GM21619 (cell line): ENCODE measurements at regions not wholly inside any gene's neighbourhood (a gene's known extent, or its start where the extent isn't known, plus 50 kb on each side); places are given as distances from the start of the nearest gene placed in this dataset.
"Not testable (repeated sequence)": the region's sequence is repeated elsewhere in the genome, so short reads cannot be mapped to it uniquely, and the experiment has no call there.

Source experiments
- ATAC-seq: cut with Tn5 transposase; IDR thresholded peaks from one replicate; pipeline ENCODE4 v1.9.1; 2021; ENCODE audit not compliant: unreplicated experiment

DNA sequence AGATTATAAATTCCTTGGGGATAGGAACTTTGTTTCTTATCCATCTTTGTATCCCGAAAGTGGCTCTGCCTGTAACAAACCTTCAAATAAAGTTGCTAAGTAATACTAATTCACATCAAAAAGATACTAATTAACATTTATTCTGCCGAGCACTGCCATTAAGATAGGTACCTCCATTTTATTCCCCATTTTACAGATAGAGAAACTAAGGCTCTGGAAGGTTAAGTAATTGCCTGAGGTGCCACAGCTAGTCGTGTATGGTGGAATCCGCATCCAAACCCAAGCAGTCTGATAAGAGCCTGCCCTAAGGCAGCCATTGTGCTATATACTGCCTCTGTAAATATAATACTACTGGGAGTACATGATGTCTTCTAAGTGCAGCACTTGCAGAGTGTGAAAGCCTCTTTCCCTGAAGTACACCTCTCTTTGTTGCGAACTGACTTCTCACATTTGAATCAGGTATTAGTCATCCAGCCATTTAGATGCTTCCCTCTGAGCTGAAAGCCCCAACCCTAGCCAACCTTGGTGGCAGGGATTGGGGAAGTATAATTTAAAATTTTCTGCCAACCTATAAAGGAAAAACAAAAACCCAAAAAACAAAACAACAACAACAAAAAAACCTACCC, 78.5 kb upstream of the CHD2 start:
- ATAC-seq, result no peak

DNA sequence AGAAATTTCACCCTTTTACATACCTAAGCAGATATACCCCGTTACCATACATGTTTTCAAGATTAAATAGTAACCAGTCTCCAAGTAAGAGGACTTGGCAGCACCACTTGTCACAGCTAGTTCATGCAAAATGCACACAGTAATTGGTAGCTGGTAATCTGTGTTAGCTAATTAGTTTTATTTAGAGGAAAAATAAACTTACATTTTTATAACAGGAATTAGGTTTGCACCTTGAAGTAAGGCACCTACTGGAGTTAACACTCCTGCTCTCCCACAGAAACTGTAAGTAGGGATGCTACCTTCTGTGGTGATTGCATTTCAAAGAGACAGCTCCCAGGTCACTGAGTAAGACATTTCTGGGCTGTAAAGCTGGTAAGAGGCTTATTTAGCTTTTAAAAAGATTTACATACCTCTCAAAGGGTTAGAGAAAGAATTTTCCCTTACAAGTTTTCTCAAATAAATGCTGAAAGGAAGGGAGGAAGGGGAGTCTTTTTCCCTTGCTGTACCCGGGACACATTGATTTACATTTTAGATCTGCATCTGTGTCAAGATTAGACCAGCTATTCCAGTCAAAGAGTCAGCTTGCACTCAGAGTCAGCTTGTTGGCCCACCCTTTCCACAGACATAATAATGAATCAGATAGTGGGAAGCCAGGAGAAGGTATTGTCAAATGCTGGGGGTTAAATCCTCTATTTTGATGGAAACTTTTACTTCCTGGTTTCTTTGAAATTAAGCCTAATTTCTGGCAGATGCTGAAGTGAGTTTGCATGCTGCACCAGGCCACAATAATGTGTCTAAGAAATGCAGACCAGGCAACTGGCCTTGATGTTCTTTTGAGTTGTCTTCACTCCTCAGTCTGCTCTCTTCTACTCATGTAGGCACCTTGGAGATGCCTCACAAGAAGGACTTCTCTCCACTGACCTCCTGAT, 77.6 kb upstream of the CHD2 start:
- no peak for ATAC-seq

DNA sequence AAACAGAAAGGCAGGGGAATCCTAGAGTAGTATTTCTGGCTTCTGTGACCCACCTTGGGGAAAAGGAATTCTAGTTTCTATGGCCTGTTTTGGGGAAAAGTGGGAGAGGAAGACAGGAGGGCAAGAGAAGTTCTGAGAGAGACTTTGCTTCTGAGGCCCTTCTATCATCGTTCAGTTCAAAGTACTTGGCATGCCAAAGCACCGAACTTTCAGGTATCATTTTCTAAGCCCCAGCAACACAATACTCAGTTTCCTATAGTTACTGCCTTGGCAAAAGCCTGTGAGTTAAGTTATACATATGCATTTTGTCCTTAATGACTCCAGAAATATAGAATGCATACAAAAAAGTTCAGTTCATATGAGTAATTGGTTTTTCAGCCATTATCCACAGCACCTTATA, 74.1 kb upstream of the CHD2 start:
- no peak for ATAC-seq

DNA sequence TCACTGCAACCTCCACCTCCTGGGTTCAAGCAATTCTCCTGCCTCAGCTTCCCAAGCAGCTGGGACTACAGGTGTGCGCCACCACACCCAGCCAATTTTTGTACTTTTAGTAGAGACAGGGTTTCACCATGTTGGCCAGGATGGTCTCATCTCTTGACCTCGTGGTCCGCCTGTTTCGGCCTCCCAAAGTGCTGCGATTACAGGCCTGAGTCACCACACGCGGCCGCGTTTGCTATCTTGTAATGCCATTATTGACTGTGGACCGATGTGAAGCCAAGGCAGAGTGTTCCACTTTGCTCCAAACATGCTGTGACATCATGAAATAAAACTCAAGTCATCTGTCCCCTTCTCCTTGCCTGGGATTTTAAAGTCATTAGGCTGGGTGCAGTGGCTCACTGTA, 72.1 kb upstream of the CHD2 start:
- ATAC-seq, result not testable (repeated sequence)

DNA sequence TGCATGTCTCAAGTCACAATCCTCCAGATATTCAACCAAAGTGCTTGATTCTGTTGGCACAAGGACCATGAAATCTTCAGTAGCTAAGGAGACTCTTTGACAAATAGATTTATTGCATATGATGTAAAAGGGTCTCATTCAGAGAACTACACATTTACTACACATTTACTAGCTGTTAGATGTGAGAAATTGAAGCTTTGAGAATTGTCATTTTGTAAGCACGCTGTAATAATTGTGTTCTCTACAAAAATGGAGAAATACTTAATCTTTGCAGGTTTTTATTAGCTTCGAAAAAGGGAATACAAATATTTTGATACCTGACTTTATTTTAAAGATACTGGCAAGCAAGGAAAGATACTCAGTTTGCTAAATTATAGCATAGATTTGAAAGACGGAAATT, 70.2 kb upstream of the CHD2 start:
- no peak for ATAC-seq

DNA sequence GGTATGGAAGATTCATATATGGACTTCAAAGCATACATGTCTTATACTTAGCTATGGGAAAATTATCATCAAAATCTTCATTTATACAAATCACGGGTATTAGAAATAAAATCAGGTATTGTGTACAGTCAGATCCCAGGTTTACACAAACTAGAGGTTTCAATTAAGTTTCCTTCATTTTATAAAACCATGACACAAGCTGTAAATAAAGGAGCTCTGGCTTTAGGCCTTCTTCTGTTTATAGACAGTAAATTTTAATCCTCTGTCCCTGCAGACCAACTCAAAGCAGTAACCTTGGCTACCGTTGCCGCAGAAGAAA, 68.8 kb upstream of the CHD2 start:
- no peak for ATAC-seq

DNA sequence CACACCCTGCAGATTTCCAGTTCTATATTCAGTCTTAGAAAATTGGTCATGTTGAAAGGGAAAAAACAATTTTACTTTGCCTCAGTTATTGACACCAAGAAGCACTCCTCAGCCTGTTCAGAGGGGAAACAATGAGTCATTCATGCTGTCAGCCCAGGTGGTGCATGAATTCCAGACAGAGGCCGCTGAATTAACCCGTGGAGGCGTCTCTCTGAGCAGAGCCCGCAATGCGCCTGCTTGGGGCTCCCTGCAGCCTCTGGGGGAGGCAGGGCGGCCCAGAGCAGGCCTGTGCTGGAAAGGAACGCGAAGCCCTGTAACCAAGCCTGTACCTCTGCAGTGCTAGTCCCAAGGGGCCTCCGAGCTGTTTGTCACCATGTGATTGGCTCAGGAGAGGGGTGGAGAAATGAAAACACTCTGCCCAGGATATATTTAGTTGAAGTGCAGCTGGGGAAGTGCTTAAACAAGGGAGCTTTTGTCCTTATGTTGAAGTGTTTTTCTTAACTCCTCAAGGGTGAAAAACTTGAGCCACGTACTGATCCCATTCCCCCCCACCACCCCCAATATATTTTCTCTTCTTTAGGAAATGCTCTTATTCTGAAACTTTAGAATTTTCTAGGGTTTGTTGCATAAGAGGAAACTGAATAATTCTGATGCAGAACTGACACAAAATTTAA, 68.3 kb upstream of the CHD2 start:
- peak; percentile 95 for ATAC-seq

DNA sequence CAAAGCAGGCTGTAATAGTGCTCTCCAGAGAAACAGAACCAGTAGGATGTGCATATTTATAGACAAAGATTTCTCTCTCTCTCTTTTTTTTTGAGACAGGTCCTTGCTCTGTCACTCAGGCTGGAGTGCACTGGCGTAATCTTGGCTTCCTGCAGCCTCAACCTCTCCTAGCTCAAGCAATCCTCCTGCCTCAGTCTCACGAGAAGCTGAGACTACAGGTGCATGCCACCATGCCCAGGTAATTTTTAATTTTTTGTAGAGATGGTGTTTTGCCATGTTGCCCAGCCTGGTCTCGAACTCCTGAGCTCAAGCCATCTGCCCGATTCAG, 67.1 kb upstream of the CHD2 start:
- no peak for ATAC-seq

DNA sequence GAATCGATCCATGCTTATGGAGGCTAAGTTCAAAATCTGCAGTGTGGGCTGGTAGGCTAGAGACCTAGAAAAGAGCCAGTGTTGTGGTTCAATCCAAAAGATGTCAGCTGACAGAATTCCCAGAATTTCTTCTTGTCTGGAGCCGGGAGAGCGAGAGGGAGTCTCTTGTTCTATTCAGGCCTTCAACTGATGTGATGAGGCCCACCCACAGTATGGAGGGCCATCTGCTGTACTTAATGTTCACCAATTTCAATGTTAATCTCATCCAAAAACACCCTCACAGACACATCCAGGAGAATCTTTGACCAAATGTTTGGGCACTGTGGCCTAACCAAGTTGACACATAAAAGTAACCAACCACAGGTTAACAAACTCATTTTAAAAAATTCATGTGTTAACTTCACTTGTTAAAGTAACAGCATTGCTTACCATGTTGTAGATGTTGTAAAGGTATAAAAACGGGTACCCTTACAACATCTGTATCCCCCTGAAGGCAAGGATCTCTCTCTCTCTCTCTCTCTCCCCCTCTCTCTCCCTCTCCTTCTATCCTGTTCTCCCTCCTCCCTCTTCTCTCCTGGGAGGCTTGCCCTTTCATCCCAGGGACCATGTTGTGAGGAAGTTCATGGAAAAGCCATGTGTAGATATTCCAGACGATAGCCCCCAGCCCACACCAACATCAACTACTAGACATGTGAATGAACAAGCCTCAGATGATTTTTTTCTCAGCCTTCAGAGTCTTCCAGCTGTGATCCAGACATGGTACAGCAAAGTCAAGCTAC, 66.4 kb upstream of the CHD2 start:
- no peak for ATAC-seq

DNA sequence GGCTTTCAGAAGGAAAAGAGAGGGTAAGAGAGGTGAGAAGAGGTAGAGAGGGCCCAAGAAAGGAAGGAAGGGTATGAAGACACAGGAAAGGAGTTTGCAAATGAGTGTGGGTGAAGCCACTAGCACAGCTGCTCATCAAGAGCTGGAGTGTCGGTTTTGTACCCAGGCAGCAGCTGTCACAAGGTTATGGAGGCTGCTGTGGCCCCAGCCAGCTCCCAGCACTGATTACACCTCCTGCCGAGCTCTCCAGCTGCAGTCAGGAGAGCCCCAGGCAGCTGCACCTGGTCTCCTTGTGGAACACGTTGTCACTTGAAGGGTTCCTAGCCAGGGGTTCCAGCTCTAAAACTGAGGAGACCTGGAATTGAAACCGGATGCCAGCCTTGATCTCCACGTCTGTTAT, 60.4 kb upstream of the CHD2 start:
- ATAC-seq, result peak; percentile 94

DNA sequence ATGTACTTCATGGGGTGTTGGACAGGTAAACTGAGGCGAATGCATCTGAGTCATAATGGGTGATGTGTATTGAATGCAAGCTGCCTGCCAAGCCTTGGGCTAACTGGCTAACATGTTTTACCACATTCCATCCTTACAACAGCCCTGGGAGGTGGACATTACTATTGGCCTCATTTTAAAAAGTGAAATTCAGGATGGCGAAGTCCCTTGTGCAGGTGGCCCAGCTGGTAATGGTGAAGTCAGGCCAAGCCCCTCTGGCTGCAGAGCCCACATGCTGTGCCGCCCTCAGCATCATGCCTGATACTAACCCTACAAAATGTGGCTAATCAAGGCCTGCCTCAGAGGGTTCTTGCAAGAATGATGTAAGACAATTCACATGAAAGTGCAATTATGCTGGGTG, 60.0 kb upstream of the CHD2 start:
- peak; percentile 11 for ATAC-seq

DNA sequence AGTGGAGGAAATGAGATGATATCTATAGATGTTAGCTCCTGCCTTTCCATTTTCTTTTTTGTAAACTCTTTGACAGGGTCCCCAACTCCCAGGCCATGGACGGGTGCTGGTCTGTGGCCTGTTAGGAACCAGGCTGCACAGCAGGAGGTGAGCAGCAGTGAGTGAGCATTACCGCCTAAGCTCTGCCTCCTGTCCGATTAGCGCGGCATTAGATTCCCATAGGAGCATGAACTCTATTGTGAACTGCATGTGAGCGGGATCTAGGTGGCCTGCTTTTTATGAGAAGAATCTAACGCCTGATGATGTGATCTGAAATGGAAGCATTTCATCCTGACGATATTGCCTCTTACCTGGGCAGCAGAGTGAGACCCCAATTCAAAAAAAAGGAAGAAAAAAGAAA, 56.8 kb upstream of the CHD2 start:
- no peak for ATAC-seq

DNA sequence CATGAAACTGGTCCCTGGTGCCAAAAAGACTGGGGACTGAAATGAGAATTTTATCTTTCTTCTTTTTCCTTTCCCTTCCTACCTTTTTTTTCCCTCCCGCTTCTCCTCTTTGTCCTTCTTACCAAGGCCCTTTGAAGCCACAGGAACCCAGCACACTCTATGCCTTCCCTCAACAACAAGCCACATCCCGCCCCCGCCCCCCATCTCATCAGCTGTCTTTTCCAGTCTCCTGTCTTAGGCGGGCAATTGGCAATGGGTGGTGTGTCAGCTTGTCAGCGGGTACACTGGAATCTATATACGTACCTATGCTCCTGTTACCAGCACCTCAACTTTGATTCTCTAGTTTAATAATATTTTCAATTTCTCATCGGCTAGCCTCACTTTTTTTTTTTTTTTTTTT, 56.3 kb upstream of the CHD2 start:
- no peak for ATAC-seq

DNA sequence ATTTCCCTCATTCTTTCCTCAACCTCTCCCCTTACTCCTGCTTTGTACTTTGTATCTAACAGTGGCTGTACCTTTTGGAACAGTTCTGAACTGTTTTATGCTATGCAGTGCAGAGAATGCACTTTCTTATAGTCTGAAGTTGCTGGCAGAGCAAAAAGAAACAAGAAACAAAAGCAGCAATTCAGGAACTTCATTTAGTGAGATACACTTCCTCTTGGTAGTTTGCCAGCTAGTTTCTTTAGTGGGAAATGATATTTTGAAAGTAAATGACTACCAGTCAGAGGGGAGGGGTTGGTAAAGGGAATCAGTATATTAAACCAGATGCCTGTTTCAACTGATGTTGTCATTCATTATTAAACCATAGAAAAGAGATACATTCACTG, 55.0 kb upstream of the CHD2 start:
- ATAC-seq, result peak; percentile 59

DNA sequence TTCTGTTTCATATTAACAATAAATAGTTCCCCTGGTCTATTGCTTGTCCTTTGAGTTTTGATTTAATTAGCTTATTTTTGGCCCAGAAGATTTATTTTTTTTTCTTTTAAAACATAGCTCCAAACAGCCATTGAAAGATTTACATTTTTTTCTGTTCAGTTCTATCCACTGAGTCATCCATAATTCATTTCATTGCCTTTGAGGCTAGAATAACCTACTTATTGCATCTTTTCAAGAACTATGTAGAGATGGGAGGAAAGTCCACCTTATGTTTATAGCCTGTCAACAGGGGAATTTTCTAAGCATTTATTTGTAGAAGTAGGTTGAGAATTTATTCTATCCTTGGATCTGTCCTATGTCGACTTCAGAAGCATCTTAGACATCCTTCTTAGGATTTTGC, 53.4 kb upstream of the CHD2 start:
- ATAC-seq, result no peak

DNA sequence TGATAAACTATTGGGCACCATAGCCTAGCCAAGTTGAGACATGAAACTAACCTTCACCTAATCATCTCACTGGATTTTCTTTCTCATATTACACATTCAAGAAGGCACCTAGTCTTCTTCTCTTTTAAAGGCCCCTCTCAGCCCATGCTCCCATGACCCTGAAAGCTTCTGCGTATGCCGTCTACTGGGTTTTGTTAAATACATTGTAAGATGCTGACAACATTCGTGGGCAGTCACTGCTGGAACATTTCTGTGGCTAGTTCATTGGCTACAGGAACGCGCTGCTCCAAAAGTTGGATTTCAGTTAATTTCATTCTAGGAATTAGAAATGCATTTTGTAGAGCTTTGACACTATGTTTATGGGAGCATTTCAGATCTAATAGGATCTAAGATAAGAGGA, 52.3 kb upstream of the CHD2 start:
- no peak for ATAC-seq

DNA sequence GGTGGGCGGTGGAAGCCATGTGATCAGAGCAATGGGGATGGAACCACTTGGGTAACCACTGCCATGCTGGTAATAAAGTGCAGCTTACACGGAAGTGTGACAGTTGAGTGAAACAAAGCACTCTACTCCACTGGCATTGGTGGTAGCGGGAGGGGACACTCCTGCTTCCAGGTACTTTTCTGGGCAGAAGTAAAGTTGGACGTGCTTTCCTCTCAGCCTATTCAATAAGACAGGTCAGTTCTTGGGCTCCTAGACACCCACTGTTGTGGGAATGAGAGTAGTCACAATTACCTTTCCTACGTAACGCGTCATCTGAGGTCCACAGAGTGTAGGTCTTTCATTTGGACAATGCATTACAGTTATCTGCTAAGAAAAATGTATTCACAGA, 51.7 kb upstream of the CHD2 start:
- no peak for ATAC-seq

DNA sequence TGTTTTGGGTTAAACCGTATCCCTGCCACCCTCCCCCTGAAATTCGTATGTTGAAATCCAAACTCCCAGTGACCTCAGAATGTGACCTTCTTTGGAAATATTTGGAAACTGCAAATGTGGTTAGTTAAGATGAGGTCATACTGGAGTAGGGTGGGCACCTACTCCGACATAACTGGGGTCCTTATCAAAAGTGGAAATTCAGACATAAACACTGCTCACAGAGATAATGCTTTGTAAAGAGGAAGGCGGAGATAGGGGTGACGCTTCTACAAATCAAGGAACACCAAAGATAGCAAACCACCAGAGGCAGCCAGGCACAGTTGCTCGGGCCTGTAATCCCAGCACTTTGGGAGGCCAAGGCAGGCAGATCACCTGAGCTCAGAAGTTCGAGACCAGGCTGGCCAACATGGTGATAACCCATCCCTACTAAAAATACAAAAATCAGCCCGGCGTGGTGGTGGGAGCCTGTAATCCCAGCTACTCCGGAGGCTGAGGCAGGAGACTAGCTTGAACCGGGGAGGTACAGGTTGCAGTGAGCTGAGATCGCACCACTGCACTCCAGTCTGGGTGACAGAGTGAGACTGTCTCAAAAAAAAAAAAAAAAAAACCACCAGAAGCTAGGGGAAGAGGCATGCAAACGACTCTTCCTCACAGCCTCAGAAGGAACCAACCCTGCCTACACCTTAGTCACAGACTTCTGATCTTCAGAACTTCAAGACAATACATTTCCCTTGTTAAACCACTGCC, 51.1 kb upstream of the CHD2 start:
- ATAC-seq, result peak; percentile 75

DNA sequence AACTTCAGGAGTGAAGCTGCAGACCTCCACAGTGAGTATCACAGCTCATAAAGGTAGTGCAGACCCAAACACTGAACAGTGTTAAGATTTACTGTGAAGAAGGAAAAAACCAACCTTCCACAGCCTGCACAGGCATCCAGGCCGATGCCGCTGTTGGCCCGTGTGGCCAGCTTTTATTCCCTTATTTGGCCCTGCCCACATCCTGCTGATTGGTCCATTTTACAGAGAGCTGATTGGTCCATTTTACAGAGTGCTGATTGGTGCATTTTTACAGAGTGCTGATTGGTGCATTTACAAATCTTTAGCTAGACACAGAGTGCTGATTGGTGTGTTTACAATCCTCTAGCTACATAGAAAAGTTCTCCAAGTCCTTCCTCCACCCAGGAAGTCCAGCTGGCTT, 49.9 kb upstream of the CHD2 start:
- not testable (repeated sequence) for ATAC-seq
